CD1c-positive myeloid dendritic cell (primary cell): ENCODE measurements at regions not wholly inside any gene's neighbourhood (a gene's known extent, or its start where the extent isn't known, plus 50 kb on each side); places are given as distances from the start of the nearest gene placed in this dataset.
"Not testable (repeated sequence)": the region's sequence is repeated elsewhere in the genome, so short reads cannot be mapped to it uniquely, and the experiment has no call there.

Experiments used
- DNase-seq: peaks from one replicate; pipeline ENCODE4 v3.0.0-alpha.2; 2016; ENCODE audit errors: extremely low spot score

DNA sequence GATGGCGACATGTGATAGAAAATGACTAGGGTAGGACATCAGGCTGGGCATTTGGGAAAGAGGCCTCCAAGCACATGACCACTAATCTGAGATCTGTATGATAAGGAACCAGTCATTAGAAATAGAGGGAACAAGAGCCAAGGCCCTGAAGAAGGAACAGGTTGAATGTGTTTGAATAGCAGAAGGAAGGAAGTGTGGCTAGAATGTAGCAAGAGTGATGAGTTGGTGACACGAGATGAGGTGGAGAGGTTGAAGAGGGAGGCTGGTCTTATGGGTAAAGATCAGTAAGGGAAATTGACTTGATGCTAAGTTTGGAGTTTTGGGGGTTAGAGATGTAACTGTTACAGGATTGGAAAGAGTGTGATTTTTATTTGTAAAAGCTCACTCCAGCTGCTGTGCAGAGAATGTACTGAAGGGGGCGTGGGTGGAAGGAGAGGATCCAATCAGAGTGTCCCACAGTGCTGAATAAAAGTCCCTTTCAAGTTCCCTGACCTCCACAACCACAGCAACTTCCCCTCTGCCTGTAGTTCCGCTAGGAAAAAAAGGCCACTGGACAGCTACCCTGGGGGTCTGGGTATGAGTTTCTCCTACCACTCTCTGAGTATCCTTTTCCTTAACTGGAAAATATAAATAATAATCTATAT, 295.0 kb downstream of the OMA1 start:
- peak; percentile 21 for DNase-seq

GRCh38 chr1:58250587-58250948, 296.0 kb downstream of the OMA1 start:
- no peak for DNase-seq

GRCh38 chr1:58249737-58250586, 296.6 kb downstream of the OMA1 start:
- DNase-seq: no peak

DNA sequence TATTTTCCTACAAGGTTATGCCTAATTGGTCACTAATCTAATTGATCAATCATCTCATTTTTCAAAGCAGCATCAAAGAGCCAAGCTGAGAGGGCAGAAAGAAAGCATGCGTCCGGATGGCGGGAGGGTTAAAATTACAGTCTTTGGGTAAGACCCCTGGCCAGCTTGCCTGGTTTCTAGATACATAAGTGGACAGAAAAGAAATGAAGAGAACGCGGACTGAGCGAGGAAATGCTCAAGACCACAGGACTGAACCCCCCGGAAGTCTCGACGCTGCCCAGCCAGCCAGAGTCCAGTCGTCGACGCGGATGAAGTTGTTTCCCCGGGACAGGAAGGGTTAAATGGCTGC, 297.2 kb downstream of the OMA1 start:
- no peak for DNase-seq

- no peak for DNase-seq
These were observed 297.7 kb downstream of the OMA1 start for GRCh38 chr1:58248791-58249190.

- no peak for DNase-seq
These were observed 298.5 kb downstream of the OMA1 start for GRCh38 chr1:58248072-58248471.

GRCh38 chr1:58246549-58246948, 300.0 kb downstream of the OMA1 start:
- no peak for DNase-seq

DNA sequence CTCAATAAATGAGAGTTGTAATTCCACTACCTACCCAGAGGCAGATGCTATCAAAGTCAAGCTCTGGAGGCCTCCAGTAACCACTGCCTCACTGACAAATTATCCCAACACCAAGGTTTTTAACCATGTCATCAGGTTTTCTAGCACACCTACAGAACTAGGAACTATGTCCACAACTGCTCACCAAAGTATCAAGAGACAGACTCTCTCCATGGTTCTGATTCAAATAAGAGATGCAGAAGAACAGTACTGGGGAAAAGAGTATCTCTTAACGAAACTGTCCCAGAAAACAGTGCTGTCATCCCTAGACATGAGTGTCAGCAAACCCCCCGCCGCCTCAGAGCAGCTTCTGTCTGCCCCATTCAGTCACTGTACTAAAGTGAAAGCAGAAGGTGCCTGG, 301.7 kb downstream of the OMA1 start:
- no peak for DNase-seq

- no peak for DNase-seq
These were observed 307.7 kb downstream of the OMA1 start for GRCh38 chr1:58238846-58239245.

- no peak for DNase-seq
These were observed 312.8 kb downstream of the OMA1 start for GRCh38 chr1:58233729-58234128.

DNA sequence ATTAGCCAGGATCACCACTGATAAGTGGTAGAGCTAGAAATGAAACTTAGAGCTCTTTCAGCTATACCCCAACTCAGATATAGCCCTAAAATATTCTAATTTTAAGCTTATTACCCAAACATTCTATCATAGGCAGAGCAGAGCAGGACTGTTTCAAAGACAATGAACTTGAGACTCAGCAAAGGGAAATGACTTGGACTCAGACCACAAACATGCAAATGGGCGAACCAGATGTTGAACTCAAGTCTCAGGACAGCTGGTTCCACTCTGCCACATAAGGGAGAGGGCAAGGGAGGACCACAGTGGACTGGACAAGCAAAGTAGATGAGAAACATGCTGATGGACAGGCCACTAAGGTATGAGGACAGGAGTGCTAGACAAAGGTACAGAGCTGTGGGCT, 315.3 kb downstream of the OMA1 start:
- no peak for DNase-seq

DNA sequence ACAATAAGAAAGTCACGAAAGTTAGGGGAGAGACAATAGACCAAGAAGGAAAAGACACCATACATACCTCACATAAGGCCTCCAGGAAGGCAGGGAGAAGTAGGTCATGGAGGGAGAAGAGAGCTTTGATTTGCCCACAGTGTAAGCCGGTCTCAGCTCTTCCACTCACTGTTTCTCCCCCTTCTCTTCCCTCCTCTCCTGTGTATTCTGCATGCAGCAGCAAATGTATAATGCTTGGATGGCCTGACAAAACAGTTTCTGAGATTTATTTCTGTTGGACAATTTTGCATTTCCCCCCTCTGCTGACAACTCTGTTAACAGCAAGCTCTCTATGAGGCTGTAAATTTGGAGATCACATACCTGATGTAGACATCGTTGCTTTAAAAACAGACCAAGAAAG, 318.9 kb downstream of the OMA1 start:
- DNase-seq: no peak

DNA sequence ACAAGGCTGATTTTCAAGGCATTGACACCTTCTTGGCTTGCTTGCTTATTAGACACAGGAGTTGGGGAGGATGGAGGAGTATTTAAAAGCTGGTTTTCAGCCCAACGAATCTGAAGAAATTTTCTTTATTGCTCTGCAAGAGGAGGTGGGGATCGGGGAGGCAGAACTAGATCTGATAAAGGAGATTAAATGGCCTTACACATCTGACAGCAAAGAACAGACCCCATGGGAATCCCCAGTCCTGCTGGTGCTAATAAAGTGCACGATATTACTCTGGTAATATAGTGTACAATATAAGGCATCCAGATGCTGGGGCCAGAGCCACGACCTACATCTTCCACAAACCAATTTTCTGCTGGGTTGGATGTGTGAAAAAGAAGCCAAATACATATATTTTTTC, 323.0 kb downstream of the OMA1 start:
- no peak for DNase-seq

DNA sequence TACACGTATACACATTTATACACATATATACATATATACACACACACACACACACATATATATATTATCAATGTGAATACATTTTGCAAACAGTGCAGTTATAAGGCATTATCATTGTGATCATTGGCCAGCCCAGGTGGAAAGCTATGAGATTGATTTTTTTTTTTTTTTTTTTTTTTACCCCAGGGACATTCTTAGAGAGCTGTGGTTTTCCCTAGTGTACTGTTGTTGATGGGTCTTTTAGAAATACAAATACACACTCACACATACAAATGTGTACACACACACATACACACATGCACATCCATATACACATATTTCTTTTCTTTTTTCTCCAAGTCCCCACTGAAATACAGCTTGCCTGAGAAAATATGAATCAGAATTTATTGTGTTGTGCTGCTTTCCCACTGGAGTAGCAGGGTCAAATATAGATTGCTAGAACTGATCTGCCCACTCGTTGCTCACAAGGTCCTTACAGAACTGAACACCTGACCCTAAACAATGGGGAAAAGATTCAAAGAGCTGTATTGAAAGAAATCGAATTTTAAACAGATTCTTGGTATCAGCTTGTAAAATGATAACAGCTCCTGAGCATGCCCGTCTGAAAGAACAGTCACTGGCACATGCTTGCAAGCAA, 325.6 kb downstream of the OMA1 start:
- DNase-seq: no peak

DNA sequence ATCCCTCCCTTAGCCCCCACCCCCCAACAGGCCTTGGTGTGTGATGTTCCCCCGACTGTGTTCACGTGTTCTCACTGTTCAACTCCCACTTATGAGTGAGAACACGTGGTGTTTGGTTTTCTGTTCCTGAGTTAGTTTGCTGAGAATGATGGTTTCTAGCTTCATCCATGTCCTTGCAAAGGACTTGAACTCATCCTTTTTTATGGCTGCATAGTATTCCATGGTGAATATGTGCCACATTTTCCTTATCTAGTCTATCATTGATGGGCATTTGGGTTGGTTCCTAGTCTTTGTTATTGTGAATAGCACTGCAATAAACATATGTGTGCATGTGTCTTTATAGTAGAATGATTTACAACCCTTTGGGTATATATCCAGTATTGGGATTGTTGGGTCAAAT, 330.4 kb downstream of the OMA1 start:
- DNase-seq: not testable (repeated sequence)

DNA sequence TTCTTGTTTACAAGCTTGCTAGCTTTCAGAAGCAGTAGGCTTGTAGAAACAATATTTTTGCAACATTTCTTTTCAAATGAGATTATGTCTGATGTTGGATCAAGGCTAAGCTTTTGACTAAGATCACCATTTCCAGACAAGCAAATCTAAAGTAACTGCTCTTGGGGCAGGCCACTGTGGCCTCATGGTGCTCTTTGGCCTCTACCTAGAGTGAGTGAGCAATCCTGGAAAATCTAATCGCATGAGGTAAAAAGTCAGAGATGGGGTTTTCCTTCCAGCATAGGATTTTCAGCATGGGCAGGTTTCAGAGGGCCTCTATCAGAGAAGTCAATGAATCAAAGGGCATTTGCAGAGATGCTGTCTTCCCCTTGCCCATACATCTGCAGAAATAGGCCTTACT, 331.9 kb downstream of the OMA1 start:
- DNase-seq: no peak

GRCh38 chr1:58211869-58212268, 334.7 kb downstream of the OMA1 start:
- no peak for DNase-seq

DNA sequence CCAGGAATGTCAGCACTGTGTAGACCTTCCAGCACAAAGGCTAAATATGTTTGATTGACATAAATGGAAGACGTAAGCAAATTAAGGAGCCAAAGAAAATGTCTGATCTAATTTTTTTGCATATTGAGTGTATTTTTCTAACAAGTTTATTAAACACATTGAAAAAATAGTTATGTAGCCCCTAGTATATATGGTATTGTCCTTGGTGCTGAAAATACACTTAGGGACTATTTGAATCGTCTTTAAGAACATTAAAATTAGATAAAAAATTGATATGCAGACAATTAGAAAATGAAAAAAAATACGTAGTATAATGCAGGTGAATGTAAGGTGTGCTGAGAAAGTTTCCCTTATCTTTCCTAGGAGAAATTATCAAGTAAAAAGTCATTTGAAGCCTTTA, 337.0 kb downstream of the OMA1 start:
- no peak for DNase-seq

DNA sequence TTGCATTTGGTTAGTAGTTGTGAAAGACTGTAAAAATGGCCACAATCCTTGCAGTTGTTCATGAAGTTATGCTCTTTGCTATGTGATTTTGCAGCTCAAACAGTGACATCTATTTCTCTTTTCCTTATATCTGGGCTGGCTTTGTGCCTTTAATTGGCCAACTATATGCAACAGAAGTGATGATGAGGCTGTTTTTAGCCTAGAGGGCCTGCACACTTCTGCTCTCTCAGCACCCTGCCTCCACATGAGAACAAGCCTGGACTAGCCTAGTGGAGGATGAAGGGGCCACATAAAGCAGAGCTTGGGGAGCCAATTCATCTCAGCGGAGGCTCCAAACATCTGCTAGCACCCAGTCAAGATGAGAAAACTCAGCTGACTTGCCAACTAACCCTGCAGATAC, 339.8 kb downstream of the OMA1 start:
- DNase-seq: no peak

- no peak for DNase-seq
These were observed 342.2 kb downstream of the OMA1 start for GRCh38 chr1:58204284-58204683.

DNA sequence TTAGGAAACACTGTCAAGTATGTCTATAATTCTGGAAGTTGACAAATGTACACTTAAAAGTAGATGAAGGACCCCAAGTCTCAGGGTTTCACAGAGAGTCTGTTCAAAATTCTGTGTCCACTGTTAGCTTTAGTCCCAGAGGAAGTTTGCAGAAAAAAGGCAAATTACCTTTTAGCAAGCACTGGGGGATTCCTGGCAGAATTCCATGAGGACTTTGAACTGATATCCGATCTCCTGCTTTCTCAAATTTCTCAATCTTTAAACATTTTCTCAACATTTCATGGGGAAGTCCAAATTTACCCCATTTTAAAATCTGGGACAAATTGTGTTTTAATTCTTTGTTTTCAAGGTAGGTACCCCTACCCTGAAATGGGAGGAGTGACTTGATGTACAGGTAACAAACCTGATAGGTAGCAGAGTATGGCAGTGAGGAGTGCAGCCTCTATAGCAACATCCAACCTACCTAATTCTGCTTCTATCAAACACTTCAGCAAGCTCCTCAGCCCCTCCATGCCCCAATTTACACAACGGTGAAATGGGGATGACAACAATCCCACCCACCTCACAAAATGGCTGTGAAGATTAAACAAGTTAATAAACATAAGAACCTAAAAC, 344.9 kb downstream of the OMA1 start:
- DNase-seq: no peak

- no peak for DNase-seq
These were observed 346.1 kb downstream of the OMA1 start for GRCh38 chr1:58200437-58200836.

- DNase-seq: no peak
These were observed 348.7 kb downstream of the OMA1 start for GRCh38 chr1:58197811-58198210.
